ENCODE measurements at regions not wholly inside any gene's neighbourhood (a gene's known extent, or its start where the extent isn't known, plus 50 kb on each side); places are given as distances from the start of the nearest gene placed in this dataset.

- TF ChIP-seq POLR2A (IDR thresholded peaks at IDR 0.05; ENCODE audit: low read length) (no peak), GATA1 (IDR thresholded peaks at IDR 0.05; ENCODE audit: low read depth, low read length) (no peak)
Observed at GRCh38 chr10:32161586-32161985, 105.4 kb upstream of the KIF5B start.
